SK-N-SH treated with all-trans-retinoic acid at 6 μM for 48 hours (cell line): ENCODE measurements at regions not wholly inside any gene's neighbourhood (a gene's known extent, or its start where the extent isn't known, plus 50 kb on each side); places are given as distances from the start of the nearest gene placed in this dataset.

ENCODE experiments used
- ARNTL ChIP-seq: fragments of 450-650 bp; formaldehyde crosslinking; IDR thresholded peaks from 2 replicates; pipeline ENCODE4 v1.5.0; 2020; ENCODE audit warnings: low read depth, mild to moderate bottlenecking, moderate library complexity, borderline replicate concordance
- SNAI2 ChIP-seq: fragments of 250-450 bp; sonication (Bioruptor Pico); IDR thresholded peaks from 2 replicates; pipeline ENCODE4 v1.5.0; 2020; ENCODE audit warnings: mild to moderate bottlenecking, moderate library complexity
- ZFP3 ChIP-seq: fragments of 250-450 bp; sonication (Bioruptor Pico); IDR thresholded peaks from 2 replicates; pipeline ENCODE4 v1.5.0; 2020; ENCODE audit warnings: mild to moderate bottlenecking, moderate library complexity
- ZFP30 ChIP-seq: fragments of 450-650 bp; formaldehyde crosslinking; IDR thresholded peaks from 2 replicates; pipeline ENCODE4 v1.5.0; 2022; ENCODE audit warnings: mild to moderate bottlenecking, moderate library complexity
- ZNF70 ChIP-seq: fragments of 450-650 bp; formaldehyde crosslinking; IDR thresholded peaks from 2 replicates; pipeline ENCODE4 v1.5.0; 2020; ENCODE audit warnings: mild to moderate bottlenecking, moderate library complexity
- TF ChIP-seq, protein P1 (sequence below): fragments of 250-450 bp; sonication (Bioruptor Pico); IDR thresholded peaks from 2 replicates; pipeline ENCODE4 v1.8.0; 2020; ENCODE audit warnings: mild to moderate bottlenecking, moderate library complexity, borderline replicate concordance

DNA sequence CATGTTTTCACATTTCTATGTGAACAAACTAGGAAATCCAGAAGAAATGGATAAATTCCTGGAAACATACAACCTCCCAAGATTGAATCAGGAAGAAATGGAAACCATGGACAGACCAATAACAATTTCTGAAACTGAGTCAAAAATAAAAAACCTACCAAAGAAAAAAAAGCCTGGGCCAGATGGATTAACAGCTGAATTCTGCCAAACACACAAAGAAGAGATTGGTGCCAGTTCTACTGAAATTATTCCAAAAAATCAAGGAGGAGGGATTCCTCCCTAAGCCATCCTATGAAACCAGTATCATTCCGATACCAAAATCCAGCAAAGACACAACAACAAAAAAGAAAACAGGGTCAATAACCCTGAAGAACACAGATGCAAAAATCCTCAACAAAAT lies 166.9 kb upstream of the FBXL7 start:
- TF ChIP-seq, protein P1, sequence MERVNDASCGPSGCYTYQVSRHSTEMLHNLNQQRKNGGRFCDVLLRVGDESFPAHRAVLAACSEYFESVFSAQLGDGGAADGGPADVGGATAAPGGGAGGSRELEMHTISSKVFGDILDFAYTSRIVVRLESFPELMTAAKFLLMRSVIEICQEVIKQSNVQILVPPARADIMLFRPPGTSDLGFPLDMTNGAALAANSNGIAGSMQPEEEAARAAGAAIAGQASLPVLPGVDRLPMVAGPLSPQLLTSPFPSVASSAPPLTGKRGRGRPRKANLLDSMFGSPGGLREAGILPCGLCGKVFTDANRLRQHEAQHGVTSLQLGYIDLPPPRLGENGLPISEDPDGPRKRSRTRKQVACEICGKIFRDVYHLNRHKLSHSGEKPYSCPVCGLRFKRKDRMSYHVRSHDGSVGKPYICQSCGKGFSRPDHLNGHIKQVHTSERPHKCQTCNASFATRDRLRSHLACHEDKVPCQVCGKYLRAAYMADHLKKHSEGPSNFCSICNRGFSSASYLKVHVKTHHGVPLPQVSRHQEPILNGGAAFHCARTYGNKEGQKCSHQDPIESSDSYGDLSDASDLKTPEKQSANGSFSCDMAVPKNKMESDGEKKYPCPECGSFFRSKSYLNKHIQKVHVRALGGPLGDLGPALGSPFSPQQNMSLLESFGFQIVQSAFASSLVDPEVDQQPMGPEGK (CRISPR knock-in tag): no peak
- TF ChIP-seq ARNTL (CRISPR knock-in tag) (no peak), ZFP3 (no peak), ZNF70 (CRISPR knock-in tag) (no peak), SNAI2 (CRISPR knock-in tag) (no peak), ZFP30 (CRISPR knock-in tag) (no peak)
